GM06990 (cell line): ENCODE measurements at regions not wholly inside any gene's neighbourhood (a gene's known extent, or its start where the extent isn't known, plus 50 kb on each side); places are given as distances from the start of the nearest gene placed in this dataset.

ENCODE experiments used
- DNase-seq: peaks from one replicate; pipeline ENCODE4 v3.0.0-alpha.2; 2011; ENCODE audit not compliant: insufficient read length; ENCODE audit errors: extremely low read depth
- H3K27me3 ChIP-seq: replicated peaks from 2 replicates; pipeline ENCODE4 v1.6.0; 2011; ENCODE audit warnings: low read length; ENCODE audit not compliant: control insufficient read depth, insufficient read depth
- H3K36me3 ChIP-seq: 2 replicates; pipeline ENCODE4 v1.5.1; 2011; ENCODE audit warnings: low read length; ENCODE audit not compliant: control insufficient read depth, insufficient read depth
- H3K4me3 ChIP-seq: replicated peaks from 2 replicates; pipeline ENCODE4 v1.5.1; 2011; ENCODE audit warnings: low read depth, mild to moderate bottlenecking, control low read depth, low read length
- TF ChIP-seq, protein P1 (sequence below): IDR thresholded peaks from 2 replicates; pipeline ENCODE4 v1.5.1; 2011; ENCODE audit warnings: low read length, control low read depth, mild to moderate bottlenecking, inconsistent platforms; ENCODE audit not compliant: insufficient read depth, poor library complexity, severe bottlenecking

DNA sequence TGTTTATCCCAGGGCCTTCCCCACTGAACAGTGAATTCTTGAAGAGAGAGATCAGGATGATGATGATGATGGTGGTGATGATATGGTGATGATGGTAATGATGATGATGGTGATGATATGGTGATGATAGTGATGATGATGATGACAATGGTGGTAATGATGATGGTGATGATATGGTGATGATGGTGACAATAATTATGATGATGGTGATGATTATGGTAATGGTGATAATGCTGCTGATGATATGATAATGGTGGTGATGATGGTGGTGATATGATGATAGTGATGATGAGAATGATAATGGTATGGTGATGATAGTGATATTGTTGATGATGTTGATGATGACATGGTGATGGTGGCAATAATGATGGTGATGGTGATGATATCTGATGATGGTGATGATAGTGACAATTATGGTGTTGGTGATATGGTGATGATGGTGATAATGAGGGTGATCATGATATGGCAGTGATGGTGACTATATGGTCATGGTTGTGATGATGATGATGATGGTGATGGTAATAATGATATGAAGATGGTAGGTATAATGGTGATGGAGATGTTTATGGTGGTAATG, 99.9 kb downstream of the HAPSTR1 start:
- H3K4me3 ChIP-seq: no peak overlapping the region
- TF ChIP-seq, protein P1, sequence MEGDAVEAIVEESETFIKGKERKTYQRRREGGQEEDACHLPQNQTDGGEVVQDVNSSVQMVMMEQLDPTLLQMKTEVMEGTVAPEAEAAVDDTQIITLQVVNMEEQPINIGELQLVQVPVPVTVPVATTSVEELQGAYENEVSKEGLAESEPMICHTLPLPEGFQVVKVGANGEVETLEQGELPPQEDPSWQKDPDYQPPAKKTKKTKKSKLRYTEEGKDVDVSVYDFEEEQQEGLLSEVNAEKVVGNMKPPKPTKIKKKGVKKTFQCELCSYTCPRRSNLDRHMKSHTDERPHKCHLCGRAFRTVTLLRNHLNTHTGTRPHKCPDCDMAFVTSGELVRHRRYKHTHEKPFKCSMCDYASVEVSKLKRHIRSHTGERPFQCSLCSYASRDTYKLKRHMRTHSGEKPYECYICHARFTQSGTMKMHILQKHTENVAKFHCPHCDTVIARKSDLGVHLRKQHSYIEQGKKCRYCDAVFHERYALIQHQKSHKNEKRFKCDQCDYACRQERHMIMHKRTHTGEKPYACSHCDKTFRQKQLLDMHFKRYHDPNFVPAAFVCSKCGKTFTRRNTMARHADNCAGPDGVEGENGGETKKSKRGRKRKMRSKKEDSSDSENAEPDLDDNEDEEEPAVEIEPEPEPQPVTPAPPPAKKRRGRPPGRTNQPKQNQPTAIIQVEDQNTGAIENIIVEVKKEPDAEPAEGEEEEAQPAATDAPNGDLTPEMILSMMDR: no peak
- H3K27me3 ChIP-seq: no peaks in the 10 kb centered on the region
- H3K36me3 ChIP-seq: no peaks in the 10 kb centered on the region
- DNase-seq: no peak

DNA sequence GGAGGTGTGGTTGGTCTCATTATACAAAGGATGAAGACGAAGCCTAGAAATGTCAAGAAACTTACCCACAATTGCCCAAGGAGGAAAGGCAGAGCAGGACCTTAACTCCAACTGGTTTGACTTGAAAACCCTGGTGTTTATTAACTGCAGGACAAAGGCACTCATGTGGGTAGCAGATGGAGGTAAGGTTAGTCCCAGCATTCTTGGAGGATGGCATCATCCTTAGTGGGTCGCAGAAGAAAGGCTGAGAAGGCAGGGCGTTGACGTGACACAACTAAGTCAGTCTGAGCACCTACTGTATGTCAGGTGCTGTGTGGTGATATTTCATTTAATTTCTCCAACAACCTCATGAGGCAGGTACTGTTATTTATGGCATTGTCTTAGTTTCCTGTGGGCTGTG, 101.3 kb downstream of the HAPSTR1 start:
- Histone ChIP-seq H3K27me3 (no peaks in the 10 kb centered on the region), H3K4me3 (no peak overlapping the region), H3K36me3 (no peaks in the 10 kb centered on the region)
- TF ChIP-seq, protein P1: no peak
- DNase-seq: no peak

DNA sequence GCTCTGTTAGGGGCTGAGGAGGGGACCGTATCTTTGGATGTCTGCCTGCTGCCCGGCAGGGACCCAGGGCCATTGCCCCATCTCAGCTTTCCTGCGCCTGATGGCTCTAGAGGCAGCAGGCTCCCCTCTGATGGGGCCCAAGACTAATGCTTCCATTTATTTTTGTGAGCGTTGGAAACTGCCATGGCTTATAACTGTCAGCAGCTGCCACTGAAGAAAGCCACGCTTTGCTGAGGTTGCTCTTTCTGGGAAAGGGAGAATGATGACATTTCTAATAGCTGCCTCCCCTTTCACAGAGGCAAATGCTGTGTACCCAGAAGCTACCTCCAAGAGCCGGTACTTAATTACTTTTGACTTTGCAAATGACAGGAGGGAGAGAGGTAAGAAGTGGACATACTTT, 103.8 kb downstream of the HAPSTR1 start:
- TF ChIP-seq, protein P1: no peak
- H3K36me3 ChIP-seq: no peaks in the 10 kb centered on the region
- DNase-seq: no peak
- H3K4me3 ChIP-seq: no peak overlapping the region
- H3K27me3 ChIP-seq: no peaks in the 10 kb centered on the region

DNA sequence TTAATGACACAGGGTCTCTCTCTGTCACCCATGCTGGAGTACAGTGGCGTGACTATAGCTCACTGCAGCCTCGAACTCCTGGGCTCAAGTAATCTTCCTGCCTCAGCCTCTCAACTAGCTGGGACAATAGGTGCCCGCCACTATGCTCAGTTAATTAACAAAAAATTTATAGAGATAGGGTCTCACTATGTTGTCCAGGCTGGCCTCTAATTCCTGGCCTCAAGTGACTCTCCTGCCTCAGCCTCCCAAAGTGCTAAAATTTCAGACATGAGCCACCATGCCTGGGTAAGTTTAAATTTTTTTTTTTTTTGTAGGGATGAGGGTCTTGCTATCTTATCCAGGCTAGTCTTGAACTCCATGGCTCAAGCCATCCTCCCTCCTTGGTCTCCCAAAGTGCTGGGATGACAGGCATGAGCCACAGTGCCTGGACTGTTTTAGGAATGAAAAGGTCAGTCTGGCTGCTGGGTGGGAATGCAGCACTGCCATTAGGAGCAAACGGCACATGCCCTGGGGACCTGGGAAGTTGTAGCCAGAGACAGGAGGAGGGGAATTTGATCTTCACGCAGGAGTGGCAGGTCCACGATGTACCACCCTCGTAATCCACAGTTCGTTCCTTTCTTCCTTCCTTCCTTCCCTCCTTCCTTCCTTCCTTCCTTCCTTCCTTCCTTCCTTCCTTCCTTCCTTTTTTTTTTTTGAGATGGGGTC, 106.7 kb downstream of the HAPSTR1 start:
- Histone ChIP-seq H3K36me3 (no peaks in the 10 kb centered on the region), H3K27me3 (no peaks in the 10 kb centered on the region), H3K4me3 (no peak overlapping the region)
- TF ChIP-seq, protein P1: no peak
- DNase-seq: no peak

DNA sequence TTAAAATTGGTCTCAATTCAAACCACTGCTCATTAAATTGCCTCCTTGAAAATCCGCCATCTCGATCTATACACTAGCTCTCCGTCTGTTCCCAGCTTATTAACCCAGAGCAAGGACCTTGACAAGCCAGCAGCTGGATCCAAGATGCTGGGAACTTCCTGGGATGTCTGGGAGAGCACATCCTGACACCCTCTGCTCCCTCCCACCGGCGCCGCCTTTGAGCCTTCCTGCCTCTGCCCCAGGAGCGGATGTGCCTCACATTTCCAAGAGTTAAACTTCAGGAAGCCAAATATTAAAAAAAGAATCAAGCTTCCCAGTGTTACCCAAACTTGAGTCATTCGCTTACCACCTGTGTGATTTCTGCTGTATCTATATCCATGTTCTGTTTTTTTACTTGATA, 107.9 kb downstream of the HAPSTR1 start:
- TF ChIP-seq, protein P1: no peak
- no peak overlapping the region for H3K4me3 ChIP-seq
- H3K27me3 ChIP-seq: no peaks in the 10 kb centered on the region

More for the DNA sequence above, 107.9 kb downstream of the HAPSTR1 start:
- H3K36me3 ChIP-seq: no peaks in the 10 kb centered on the region
- no peak for DNase-seq
